Activated CD8-positive, alpha-beta memory T cell treated with anti-CD3 and anti-CD28 coated beads, Interleukin-2, amount 10 ng/mL, durations not matched to agents 7 days and 5 days (primary cell): ENCODE measurements at regions not wholly inside any gene's neighbourhood (a gene's known extent, or its start where the extent isn't known, plus 50 kb on each side); places are given as distances from the start of the nearest gene placed in this dataset.
"Not testable (repeated sequence)": the region's sequence is repeated elsewhere in the genome, so short reads cannot be mapped to it uniquely, and the experiment has no call there.

Source experiments
- ATAC-seq: fragments of 150-1000 bp; cut with Tn5 transposase; one replicate; pipeline ENCODE4 v1.10.0; 2021; ENCODE audit warnings: moderate library complexity
- CTCF ChIA-PET: fragments of 350-600 bp; sonication (Branson Sonifier 250); formaldehyde crosslinking; loops from one replicate; lab custom pipeline; 2021; ENCODE audit warnings: antibody characterized with exemption; lab: Charles Lee
- DNase-seq: peaks from one replicate; pipeline ENCODE4 v3.0.0-alpha.2; 2020
- H3K27ac Mint-ChIP-seq: one replicate; pipeline ENCODE4 v1.8.0; 2021; ENCODE audit warnings: mild to moderate bottlenecking, mixed read lengths
- H3K27me3 Mint-ChIP-seq: one replicate; pipeline ENCODE4 v1.8.0; 2021; ENCODE audit warnings: mixed read lengths
- H3K36me3 Mint-ChIP-seq: one replicate; pipeline ENCODE4 v1.8.0; 2021; ENCODE audit warnings: mild to moderate bottlenecking, mixed read lengths
- H3K4me1 Mint-ChIP-seq: one replicate; pipeline ENCODE4 v1.8.0; 2021; ENCODE audit warnings: mixed read lengths
- H3K4me3 Mint-ChIP-seq: one replicate; pipeline ENCODE4 v1.8.0; 2021; ENCODE audit warnings: mild to moderate bottlenecking, moderate library complexity, mixed read lengths
- H3K9me3 Mint-ChIP-seq: one replicate; pipeline ENCODE4 v1.8.0; 2022; ENCODE audit warnings: low read depth, mixed read lengths

- H3K27ac Mint-ChIP-seq, DNase-seq, H3K36me3 Mint-ChIP-seq, CTCF ChIA-PET, H3K4me3 Mint-ChIP-seq, ATAC-seq, H3K4me1 Mint-ChIP-seq, H3K27me3 Mint-ChIP-seq: not testable (repeated sequence)
- peaks cover 12% of the 10 kb centered on the region for H3K9me3 Mint-ChIP-seq
These were observed 1103.1 kb downstream of the OTOL1 start for GRCh38 chr3:162599742-162600141.

- H3K4me3 Mint-ChIP-seq = no peak overlapping the region
- H3K9me3 Mint-ChIP-seq = peaks cover 12% of the 10 kb centered on the region
- no peak for ATAC-seq
- no peak for DNase-seq
- H3K4me1 Mint-ChIP-seq = no peaks in the 10 kb centered on the region
- H3K27ac Mint-ChIP-seq = no peak overlapping the region
- CTCF ChIA-PET = no interaction called here
- no peaks in the 10 kb centered on the region for H3K36me3 Mint-ChIP-seq
- H3K27me3 Mint-ChIP-seq = no peaks in the 10 kb centered on the region
These were observed 1104.6 kb downstream of the OTOL1 start for GRCh38 chr3:162601101-162601670.

- ATAC-seq (no peak), DNase-seq (no peak)
- H3K4me3 Mint-ChIP-seq = no peak overlapping the region
- H3K27ac Mint-ChIP-seq = no peak overlapping the region
- H3K36me3 Mint-ChIP-seq = no peaks in the 10 kb centered on the region
- peaks cover 12% of the 10 kb centered on the region for H3K9me3 Mint-ChIP-seq
- H3K27me3 Mint-ChIP-seq = no peaks in the 10 kb centered on the region
- CTCF ChIA-PET = no interaction called here
- H3K4me1 Mint-ChIP-seq = no peaks in the 10 kb centered on the region
These were observed 1106.0 kb downstream of the OTOL1 start for GRCh38 chr3:162602619-162603018.

GRCh38 chr3:162605651-162606204 lies 1109.1 kb downstream of the OTOL1 start:
- H3K9me3 Mint-ChIP-seq = peaks cover 14% of the 10 kb centered on the region
- H3K4me1 Mint-ChIP-seq = no peaks in the 10 kb centered on the region
- no peak overlapping the region for H3K27ac Mint-ChIP-seq
- H3K27me3 Mint-ChIP-seq = no peaks in the 10 kb centered on the region
- CTCF ChIA-PET = no interaction called here
- H3K4me3 Mint-ChIP-seq = no peak overlapping the region
- DNase-seq (no peak), ATAC-seq (no peak)
- no peaks in the 10 kb centered on the region for H3K36me3 Mint-ChIP-seq

GRCh38 chr3:162610261-162610660 lies 1113.7 kb downstream of the OTOL1 start:
- no peak overlapping the region for H3K27ac Mint-ChIP-seq
- H3K36me3 Mint-ChIP-seq = no peaks in the 10 kb centered on the region
- no peak for ATAC-seq

GRCh38 chr3:162612991-162613390 lies 1116.4 kb downstream of the OTOL1 start:
- no peaks in the 10 kb centered on the region for H3K36me3 Mint-ChIP-seq
- ATAC-seq (no peak), DNase-seq (no peak)
- H3K4me1 Mint-ChIP-seq = no peaks in the 10 kb centered on the region
- no peaks in the 10 kb centered on the region for H3K27me3 Mint-ChIP-seq
- no peak overlapping the region for H3K27ac Mint-ChIP-seq
- no peak overlapping the region for H3K4me3 Mint-ChIP-seq
- H3K9me3 Mint-ChIP-seq = peaks cover 8% of the 10 kb centered on the region
- CTCF ChIA-PET = no interaction called here

More at GRCh38 chr3:162610261-162610660, 1113.7 kb downstream of the OTOL1 start:
- no peaks in the 10 kb centered on the region for H3K27me3 Mint-ChIP-seq
- H3K9me3 Mint-ChIP-seq = peaks cover 3% of the 10 kb centered on the region
- CTCF ChIA-PET = no interaction called here
- H3K4me1 Mint-ChIP-seq = no peaks in the 10 kb centered on the region
- no peak for DNase-seq
- H3K4me3 Mint-ChIP-seq = no peak overlapping the region

GRCh38 chr3:162626172-162626571 lies 1129.6 kb downstream of the OTOL1 start:
- no peak for DNase-seq
- no peaks in the 10 kb centered on the region for H3K27me3 Mint-ChIP-seq
- no peak overlapping the region for H3K4me3 Mint-ChIP-seq
- CTCF ChIA-PET = no interaction called here
- H3K27ac Mint-ChIP-seq = no peak overlapping the region
- ATAC-seq = no peak
- H3K9me3 Mint-ChIP-seq = peaks cover 5% of the 10 kb centered on the region
- no peaks in the 10 kb centered on the region for H3K36me3 Mint-ChIP-seq
- no peaks in the 10 kb centered on the region for H3K4me1 Mint-ChIP-seq

- H3K4me3 Mint-ChIP-seq = no peak overlapping the region
- CTCF ChIA-PET = no interaction called here
- no peaks in the 10 kb centered on the region for H3K27me3 Mint-ChIP-seq
- ATAC-seq (no peak), DNase-seq (no peak)
- H3K4me1 Mint-ChIP-seq = no peaks in the 10 kb centered on the region
- no peaks in the 10 kb centered on the region for H3K9me3 Mint-ChIP-seq
- no peak overlapping the region for H3K27ac Mint-ChIP-seq
- H3K36me3 Mint-ChIP-seq = no peaks in the 10 kb centered on the region
These were observed 1131.9 kb downstream of the OTOL1 start for GRCh38 chr3:162628531-162628930.

- Mint-ChIP-seq H3K36me3 (no peaks in the 10 kb centered on the region), H3K27me3 (no peaks in the 10 kb centered on the region), H3K4me3 (no peak overlapping the region), H3K4me1 (no peaks in the 10 kb centered on the region), H3K9me3 (no peaks in the 10 kb centered on the region), H3K27ac (no peak overlapping the region)
- DNase-seq (no peak), ATAC-seq (no peak)
- CTCF ChIA-PET = no interaction called here
These were observed 1132.8 kb downstream of the OTOL1 start for GRCh38 chr3:162629372-162629771.

GRCh38 chr3:162632672-162633071 lies 1136.1 kb downstream of the OTOL1 start:
- CTCF ChIA-PET = no interaction called here
- no peaks in the 10 kb centered on the region for H3K9me3 Mint-ChIP-seq
- H3K4me1 Mint-ChIP-seq = no peaks in the 10 kb centered on the region
- ATAC-seq (no peak), DNase-seq (no peak)
- no peak overlapping the region for H3K27ac Mint-ChIP-seq
- no peak overlapping the region for H3K4me3 Mint-ChIP-seq
- H3K27me3 Mint-ChIP-seq = no peaks in the 10 kb centered on the region
- no peaks in the 10 kb centered on the region for H3K36me3 Mint-ChIP-seq

GRCh38 chr3:162640208-162640607 lies 1143.6 kb downstream of the OTOL1 start:
- ATAC-seq, H3K4me3 Mint-ChIP-seq, H3K27me3 Mint-ChIP-seq, H3K27ac Mint-ChIP-seq, H3K9me3 Mint-ChIP-seq, H3K36me3 Mint-ChIP-seq, H3K4me1 Mint-ChIP-seq, DNase-seq, CTCF ChIA-PET: not testable (repeated sequence)

GRCh38 chr3:162641317-162641716 lies 1144.7 kb downstream of the OTOL1 start:
- CTCF ChIA-PET = interaction anchor here (0.8 kb wide), 1 partner anchor 147 kb away, joined by 3 read pairs; no protein-coding TSS in a partner anchor
- no peak overlapping the region for H3K27ac Mint-ChIP-seq
- DNase-seq (no peak), ATAC-seq (no peak)
- no peak overlapping the region for H3K4me3 Mint-ChIP-seq
- H3K9me3 Mint-ChIP-seq = no peaks in the 10 kb centered on the region
- no peaks in the 10 kb centered on the region for H3K4me1 Mint-ChIP-seq
- H3K27me3 Mint-ChIP-seq = no peaks in the 10 kb centered on the region
- no peaks in the 10 kb centered on the region for H3K36me3 Mint-ChIP-seq

- Mint-ChIP-seq H3K4me1 (no peaks in the 10 kb centered on the region), H3K9me3 (no peaks in the 10 kb centered on the region), H3K27ac (no peak overlapping the region), H3K27me3 (no peaks in the 10 kb centered on the region), H3K4me3 (no peak overlapping the region), H3K36me3 (no peaks in the 10 kb centered on the region)
- ATAC-seq (no peak), DNase-seq (no peak)
- CTCF ChIA-PET = no interaction called here
These were observed 1145.3 kb downstream of the OTOL1 start for GRCh38 chr3:162641907-162642306.

- no peak overlapping the region for H3K27ac Mint-ChIP-seq
- ATAC-seq (no peak), DNase-seq (no peak)
- H3K36me3 Mint-ChIP-seq = no peaks in the 10 kb centered on the region
- no peak overlapping the region for H3K4me3 Mint-ChIP-seq
- H3K27me3 Mint-ChIP-seq = no peaks in the 10 kb centered on the region
- H3K9me3 Mint-ChIP-seq = no peaks in the 10 kb centered on the region
- no peaks in the 10 kb centered on the region for H3K4me1 Mint-ChIP-seq
- CTCF ChIA-PET = no interaction called here
These were observed 1146.6 kb downstream of the OTOL1 start for GRCh38 chr3:162643245-162643644.
